GM13977 (cell line): ENCODE measurements at regions not wholly inside any gene's neighbourhood (a gene's known extent, or its start where the extent isn't known, plus 50 kb on each side); places are given as distances from the start of the nearest gene placed in this dataset.

Experiments used
- DNase-seq: peaks from one replicate; pipeline ENCODE4 v3.0.0; 2012; ENCODE audit warnings: low spot score
- in situ Hi-C: fragments of 300-500 bp; cut with MboI; formaldehyde crosslinking; loops from one replicate; pipeline ENCODE4 v1.12.0; 2022; ENCODE audit warnings: low sequenced_read_pairs, low pct_unique_long_range_greater_than_20kb, mixed read lengths, inconsistent platforms; ENCODE audit not compliant: unreplicated experiment
- TF ChIP-seq, protein P1 (sequence below): IDR thresholded peaks from 2 replicates; pipeline ENCODE4 v1.5.1; 2012; ENCODE audit warnings: mild to moderate bottlenecking, control low read depth; ENCODE audit not compliant: insufficient read depth; ENCODE audit errors: extremely low read depth, missing control alignments

DNA sequence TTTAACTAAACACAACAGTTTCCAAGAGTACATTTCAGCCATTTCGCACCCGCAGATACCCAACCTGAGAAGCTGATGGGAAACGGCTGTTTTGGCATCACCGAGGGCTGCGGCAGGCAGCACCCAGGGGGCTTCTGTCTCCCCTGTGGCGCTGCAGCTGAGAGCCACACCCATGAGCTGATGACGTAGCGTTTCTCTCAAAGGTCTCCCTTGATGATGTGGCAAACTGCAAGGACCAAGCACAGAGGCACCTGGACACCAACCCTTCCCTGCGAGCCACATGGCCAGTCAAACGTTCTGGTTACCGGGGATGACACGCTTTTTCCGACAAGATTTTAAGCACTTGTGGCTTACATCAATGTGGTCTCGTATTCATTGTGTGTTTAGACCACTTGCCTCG, 150.8 kb upstream of the ERG start:
- in situ Hi-C loops, result no loop called here
- TF ChIP-seq, protein P1, sequence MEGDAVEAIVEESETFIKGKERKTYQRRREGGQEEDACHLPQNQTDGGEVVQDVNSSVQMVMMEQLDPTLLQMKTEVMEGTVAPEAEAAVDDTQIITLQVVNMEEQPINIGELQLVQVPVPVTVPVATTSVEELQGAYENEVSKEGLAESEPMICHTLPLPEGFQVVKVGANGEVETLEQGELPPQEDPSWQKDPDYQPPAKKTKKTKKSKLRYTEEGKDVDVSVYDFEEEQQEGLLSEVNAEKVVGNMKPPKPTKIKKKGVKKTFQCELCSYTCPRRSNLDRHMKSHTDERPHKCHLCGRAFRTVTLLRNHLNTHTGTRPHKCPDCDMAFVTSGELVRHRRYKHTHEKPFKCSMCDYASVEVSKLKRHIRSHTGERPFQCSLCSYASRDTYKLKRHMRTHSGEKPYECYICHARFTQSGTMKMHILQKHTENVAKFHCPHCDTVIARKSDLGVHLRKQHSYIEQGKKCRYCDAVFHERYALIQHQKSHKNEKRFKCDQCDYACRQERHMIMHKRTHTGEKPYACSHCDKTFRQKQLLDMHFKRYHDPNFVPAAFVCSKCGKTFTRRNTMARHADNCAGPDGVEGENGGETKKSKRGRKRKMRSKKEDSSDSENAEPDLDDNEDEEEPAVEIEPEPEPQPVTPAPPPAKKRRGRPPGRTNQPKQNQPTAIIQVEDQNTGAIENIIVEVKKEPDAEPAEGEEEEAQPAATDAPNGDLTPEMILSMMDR, result no peak
- no peak for DNase-seq

DNA sequence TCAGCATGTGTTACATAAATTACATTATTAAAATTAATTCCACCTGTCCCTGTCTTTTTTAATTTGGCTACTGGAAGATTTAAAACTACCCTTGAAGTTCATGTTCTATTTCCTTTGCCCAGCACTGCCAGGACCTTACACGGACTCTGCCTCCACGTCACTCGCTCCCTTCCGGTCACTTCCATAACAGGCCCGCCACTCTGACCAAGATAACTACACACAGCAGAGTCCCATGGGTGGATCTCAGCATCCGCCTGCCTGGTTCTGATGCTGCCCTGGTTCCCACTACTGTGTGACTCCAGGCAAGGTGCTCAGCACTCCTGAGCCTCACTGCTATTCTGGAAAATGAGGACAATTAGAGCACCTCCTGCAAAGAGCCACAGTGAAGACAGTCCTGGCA, 153.3 kb upstream of the ERG start:
- no peak for DNase-seq
- TF ChIP-seq, protein P1, result no peak

DNA sequence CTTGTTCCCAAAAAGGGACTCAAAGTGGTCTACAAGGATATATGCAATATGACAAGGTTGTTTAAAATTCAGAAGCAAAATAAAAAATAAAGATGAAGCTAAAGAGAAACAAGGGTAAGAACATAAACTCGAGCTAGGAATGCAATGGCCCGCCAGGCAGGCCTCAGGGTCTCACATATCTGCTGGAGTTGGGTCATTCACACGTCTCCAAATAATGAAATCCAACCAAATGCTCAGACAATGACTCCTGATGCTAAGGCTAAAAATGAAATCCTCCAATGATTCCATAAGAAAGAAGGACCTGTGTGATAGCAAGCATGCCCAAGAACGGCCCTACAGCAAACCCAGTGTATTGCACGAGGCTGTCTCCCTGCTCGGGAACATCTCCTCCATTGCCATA, 153.3 kb upstream of the ETS2 start:
- in situ Hi-C loops, result no loop called here
- DNase-seq, result no peak
- TF ChIP-seq, protein P1, result no peak

More for the DNA sequence above, 153.3 kb upstream of the ERG start:
- in situ Hi-C loops, result no loop called here

DNA sequence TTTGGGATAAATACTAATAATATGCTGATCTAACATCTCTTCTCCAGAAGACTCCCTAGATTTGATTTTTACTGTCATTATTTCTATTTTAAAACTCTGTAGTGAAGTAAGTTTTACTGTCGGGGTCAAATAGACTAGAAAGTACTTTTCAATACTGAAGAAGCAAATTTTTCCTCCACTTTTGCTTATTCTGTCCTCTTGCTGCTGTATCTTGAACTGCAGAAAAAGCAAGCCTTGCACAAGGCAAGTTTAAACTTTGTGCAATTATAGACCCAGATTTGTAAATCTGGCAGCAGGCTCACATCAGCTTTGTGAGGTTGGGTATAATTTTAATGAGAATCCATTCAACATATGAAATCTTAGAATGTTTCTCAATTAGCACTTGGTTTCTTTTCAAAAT, 151.1 kb upstream of the ETS2 start:
- TF ChIP-seq, protein P1, result no peak
- in situ Hi-C loops, result no loop called here
- no peak for DNase-seq

DNA sequence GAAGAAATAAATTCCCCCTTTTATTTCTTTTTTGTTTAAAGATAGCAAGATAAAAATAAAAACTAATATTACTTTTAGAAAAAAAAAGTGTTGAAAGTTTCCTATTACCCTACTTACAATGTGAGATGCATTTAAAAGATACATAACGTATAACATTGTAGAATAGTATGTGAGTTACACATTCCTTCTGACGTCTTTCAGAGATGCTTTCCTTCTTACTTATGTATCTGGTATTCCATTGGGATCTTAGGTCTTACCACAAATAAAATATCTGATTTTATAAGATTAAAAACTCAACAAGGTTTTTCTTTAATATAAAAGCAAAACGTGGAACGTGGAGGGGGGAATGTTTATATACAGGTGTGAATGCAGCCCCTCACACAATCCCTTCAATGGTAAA, 147.2 kb upstream of the ETS2 start:
- in situ Hi-C loops, result no loop called here
- TF ChIP-seq, protein P1, result no peak
- DNase-seq, result no peak

DNA sequence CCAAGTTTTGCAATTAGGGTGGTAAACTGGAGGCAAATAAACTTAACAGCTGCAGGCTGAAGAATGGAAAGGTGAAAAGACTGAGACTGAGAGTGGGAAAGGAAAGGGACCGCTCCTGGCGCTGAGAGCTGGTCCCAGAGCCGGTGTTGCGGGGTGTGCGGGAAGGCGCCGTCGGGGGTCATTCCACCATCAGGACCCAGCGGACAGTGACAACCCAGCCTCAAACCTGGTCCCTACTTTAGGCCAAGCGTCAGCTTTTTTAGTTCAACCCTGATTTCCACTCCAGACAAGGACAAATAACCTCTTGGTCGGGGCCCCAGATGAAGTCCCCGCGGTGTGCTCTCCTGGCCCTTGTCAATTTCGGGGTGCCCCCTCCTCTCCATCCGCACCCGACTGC, 145.8 kb upstream of the ETS2 start:
- TF ChIP-seq, protein P1, result no peak
- DNase-seq, result no peak
- in situ Hi-C loops, result no loop called here
